Hematopoietic multipotent progenitor cell treated with erythropoietin and hydrocortisone succinate and interleukin-3 and kit ligand, for 6 days (in vitro differentiated cells): ENCODE measurements at regions not wholly inside any gene's neighbourhood (a gene's known extent, or its start where the extent isn't known, plus 50 kb on each side); places are given as distances from the start of the nearest gene placed in this dataset.
"Not testable (repeated sequence)": the region's sequence is repeated elsewhere in the genome, so short reads cannot be mapped to it uniquely, and the experiment has no call there.

ENCODE experiments used
- DNase-seq: peaks from one replicate; pipeline ENCODE4 v3.0.0-alpha.2; 2015

GRCh38 chr9:73219985-73220626 lies 68.4 kb downstream of the ANXA1 start:
- peak; percentile 20 for DNase-seq

DNA sequence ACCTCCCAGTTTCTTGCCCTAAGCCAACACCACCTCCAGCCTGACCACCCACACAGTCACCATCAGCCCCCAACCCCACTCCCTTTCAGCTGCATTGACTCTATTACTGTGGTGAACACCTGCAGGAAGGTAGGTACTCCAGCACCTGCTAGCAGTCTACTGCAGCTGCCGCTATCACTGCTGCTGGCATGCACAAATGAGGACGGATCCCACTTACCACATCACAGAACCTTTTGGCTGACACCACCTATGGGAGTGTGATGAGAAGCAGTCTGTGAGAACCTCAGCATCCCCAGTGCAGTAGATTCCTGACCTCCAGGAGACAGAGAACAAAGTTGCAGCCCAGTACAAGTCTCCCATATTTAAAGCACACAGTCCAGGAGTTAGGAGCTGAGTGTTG lies 71.9 kb downstream of the ANXA1 start:
- no peak for DNase-seq

- no peak for DNase-seq
Measured at GRCh38 chr9:73229543-73229942, 77.9 kb downstream of the ANXA1 start.

DNA sequence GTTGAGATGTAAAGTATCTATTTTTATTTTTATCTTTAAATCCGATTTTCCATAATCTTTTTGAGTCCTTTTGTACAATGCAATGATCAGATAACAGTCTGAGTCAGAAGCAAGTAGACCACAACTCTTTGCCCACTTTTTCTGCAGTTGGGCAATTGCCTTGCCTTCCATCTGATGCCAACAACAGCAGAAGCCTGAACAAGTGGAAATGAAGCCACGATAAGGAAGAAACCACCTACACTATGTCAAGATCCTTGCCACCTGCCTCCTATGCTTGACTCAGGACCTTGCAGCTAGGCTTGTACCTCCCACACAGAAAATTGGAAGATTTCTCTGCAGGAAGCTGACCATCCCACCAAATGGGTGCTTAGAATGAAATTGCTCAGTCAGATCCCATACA lies 78.6 kb downstream of the ANXA1 start:
- peak; percentile 64 for DNase-seq

GRCh38 chr9:73231203-73231602 lies 79.5 kb downstream of the ANXA1 start:
- DNase-seq: no peak

DNA sequence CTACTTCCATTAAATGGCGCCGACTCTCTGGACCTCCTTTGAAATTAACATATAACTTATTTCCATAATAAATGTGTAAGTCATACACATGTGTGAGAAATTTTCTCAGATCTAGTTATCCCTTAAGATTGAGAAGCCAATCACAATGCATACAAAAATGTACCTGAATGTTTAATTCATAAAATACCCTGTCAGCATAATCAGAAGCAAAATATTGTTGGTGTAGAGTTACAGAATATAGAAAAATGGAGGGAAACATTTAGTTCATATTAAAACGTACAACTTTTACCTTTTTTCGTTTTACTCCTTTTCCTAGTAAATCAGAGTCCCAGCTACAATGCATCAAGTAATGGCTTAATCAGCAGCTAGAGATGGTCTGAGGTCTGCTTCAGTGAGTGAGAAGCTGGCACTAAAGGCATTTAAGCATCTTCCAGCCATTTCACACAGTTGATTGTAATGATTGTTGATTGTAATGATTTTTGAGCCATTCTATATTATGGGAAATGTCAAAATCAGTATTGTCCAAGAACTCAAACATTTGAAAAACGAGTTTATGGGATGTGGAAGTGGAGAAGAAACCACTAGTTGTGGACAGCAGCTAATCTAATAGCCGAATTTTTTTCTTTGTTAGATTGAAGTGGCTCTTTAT lies 81.8 kb downstream of the ANXA1 start:
- no peak for DNase-seq

DNA sequence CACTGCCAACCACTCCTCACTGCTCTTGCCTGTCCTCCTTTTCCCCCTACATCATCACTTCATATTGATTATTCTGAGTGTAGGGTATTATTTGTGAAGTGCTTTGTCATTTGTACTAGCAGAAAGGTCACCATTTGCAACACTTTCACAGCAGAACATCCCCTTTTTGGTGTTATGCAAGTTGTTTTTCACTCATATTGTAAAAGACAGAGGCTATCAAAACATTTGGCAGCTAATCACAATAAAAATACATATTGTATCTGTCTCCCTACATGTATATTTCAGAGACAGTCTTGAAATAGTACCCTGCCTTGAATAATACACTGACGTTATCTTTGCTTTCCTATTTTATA lies 82.3 kb downstream of the ANXA1 start:
- no peak for DNase-seq

DNA sequence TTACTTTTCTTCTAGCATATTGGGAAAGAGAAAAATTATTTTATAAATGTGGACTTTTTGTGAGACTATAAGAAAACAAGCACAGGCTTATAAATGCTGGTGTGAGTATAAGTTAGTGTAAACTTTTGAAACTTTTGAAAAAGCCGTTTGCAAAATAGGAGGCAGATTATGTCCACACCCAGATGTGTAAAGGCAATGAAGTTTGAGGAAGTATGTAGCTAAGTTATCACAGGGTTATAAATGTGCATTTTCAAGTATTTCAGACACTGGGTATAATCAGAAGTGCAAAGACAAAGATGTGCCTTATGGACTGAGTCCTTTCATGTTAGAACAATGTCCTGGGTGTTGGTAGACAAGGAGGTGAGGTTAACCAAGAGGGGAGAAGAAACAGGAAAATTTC lies 85.5 kb downstream of the ANXA1 start:
- peak; percentile 47 for DNase-seq

- DNase-seq: no peak
Measured at GRCh38 chr9:73239570-73240265, 88.1 kb downstream of the ANXA1 start.

DNA sequence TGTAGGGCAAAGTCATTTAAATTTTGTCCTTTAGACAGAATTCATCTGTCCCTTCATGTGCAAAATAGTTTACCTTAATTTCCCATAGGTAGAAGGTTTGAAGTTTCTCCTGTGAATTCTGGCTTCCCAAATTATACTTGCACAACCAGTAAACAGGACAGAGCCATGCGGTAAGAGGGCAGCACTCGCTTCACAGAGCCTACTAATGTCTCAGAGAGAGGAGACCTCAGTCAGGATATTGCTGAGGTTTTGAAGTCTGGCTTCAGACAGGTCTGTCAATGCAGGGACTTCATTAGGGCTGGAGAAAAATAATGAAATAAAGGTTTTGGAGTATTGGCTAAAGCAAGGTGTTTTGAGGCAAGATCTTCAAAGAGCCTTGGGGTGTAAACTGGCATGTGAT lies 91.4 kb downstream of the ANXA1 start:
- DNase-seq: no peak

- no peak for DNase-seq
Measured at GRCh38 chr9:73259086-73259696, 107.5 kb downstream of the ANXA1 start.

- DNase-seq: no peak
Measured at GRCh38 chr9:73260506-73260905, 108.8 kb downstream of the ANXA1 start.

DNA sequence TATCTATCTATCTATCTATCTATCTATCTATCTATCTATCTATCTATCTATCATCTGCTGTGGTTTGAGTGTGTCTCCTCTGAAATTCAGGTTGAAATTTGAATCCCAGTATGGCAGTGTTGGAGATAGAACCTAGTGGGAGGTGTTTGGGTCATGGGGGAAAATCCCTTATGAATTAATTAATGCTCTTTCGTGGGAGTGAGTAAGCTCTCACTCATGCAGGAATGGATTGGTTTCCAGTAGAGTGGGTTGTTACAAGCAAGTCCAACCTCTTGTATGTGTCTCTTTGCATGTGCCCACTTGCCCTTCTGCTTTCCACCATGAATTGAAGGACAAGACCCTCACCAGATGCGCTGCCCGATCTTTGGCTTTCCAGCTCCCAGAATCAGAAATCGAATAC lies 113.0 kb downstream of the ANXA1 start:
- DNase-seq: no peak

DNA sequence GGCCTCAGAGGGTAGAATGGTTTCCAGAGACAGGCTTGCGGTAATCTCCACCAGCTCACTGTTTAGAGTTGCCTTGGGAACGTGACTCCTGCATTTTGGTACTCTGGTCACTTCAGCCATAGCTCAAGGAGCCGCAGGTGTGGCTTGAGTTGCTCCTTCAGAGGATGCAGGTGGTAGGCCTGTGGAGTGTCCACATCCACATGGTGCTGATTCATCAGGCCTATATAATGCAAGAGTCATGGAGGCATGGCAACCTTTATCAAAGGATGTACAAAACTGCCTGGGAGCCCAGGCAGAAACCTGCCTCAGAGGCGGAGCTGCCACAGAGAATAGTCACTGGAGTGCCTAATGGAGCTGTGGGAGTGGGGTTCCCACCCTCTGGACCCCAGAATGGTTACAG lies 114.2 kb downstream of the ANXA1 start:
- no peak for DNase-seq

GRCh38 chr9:73269430-73270101 lies 117.9 kb downstream of the ANXA1 start:
- DNase-seq: peak; percentile 51

GRCh38 chr9:73270967-73271721 lies 119.5 kb downstream of the ANXA1 start:
- DNase-seq: peak; percentile 19

DNA sequence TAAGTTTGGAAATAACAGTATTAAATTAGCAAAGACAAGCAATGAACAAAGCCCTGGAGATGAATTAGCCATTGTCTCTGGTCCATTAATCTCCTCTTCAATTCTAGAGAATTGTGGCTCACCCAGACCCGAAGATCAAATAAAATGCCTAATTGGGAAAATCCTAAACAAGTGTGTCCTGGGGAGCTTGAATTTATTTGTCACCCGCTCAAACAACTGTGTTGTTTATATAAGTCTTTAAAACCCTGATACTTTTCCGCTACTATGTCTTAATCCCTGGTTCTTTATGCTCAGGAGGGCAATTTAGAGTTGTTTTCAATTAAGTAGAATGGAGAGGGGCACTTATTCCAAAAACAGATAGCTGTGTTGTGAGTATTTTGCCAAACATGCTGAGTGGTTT lies 128.4 kb downstream of the ANXA1 start:
- no peak for DNase-seq

DNA sequence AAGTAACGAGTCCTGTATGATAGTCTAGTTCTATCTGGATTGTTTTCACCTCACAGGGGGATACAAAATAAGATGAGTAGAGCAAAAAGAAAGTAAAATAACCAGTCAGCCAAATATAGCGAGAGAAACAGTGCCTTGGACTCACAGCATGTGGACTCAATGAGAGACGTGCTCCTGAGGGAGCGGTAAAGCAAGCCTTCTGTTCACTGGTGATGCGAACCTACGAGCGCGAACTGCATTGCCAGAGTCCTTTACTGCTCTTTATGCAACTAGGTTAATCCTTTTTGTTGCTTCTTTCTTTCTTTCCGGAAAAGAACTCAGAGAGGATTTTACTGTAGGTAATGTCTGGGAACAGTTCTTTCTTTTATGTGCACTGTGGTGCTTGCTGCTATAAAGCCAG lies 132.7 kb downstream of the ANXA1 start:
- no peak for DNase-seq

DNA sequence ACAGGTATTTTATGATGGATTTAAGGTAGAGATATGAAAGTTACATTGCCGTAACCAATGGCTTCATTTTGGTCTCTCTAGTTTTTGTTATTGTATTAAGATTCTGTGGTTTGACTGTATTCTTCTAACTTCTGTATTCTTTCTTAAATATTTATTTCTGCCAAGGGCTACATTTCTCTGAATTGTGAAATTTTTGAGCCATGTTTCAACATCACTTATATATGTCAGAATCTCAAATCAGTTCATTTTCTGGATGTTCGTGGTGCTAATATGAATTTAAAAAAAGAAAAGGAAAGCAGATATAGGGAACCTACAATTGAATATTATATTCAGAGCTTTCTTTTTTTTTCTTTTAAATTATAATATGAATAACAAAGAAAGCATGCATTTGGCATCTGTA lies 142.7 kb downstream of the ANXA1 start:
- DNase-seq: no peak

- DNase-seq: no peak
Measured at GRCh38 chr9:73325983-73326382, 174.3 kb downstream of the ANXA1 start.

GRCh38 chr9:73327149-73327548 lies 175.5 kb downstream of the ANXA1 start:
- no peak for DNase-seq

GRCh38 chr9:73337182-73337581 lies 185.5 kb downstream of the ANXA1 start:
- DNase-seq: not testable (repeated sequence)

DNA sequence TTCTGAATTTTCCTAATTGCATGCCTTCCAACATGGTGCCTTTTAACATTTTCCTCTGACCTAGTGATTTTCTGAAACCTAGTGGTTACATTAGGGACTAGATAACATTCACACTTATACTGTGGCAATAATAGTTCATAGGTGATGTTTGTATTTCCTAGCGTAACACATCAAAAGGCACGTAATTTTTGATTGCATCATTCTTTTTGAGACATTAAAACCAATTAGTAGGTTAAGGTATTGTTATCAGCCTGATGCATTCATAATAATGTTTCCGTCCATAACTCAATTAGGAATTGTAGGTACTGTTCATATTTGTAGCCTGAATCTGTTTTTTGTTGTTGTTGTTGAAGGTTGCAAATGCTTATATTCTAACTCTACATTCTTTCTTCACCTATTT lies 192.4 kb downstream of the ANXA1 start:
- no peak for DNase-seq
